ENCODE measurements at regions not wholly inside any gene's neighbourhood (a gene's known extent, or its start where the extent isn't known, plus 50 kb on each side); places are given as distances from the start of the nearest gene placed in this dataset.
"Not testable (repeated sequence)": the region's sequence is repeated elsewhere in the genome, so short reads cannot be mapped to it uniquely, and the experiment has no call there.

DNA sequence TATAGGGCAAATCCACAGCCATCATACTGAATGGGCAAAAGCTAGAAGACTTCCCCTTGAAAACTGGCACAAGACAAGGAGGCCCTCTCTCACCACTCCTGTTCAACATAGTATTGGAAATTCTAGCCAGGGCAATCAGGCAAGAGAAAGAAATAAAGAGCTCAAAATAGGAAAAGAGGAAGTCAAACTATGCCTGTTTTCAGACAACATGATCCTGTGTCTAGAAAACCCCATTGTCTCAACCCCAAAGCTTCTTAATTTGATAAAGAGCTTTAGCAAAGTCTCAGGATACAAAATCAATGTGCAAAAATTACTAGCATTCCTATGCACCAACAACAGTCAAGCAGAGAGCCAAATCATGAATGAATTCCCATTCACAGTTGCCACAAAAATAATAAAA lies 160.3 kb downstream of the CXXC4 start:
- no peaks in the 10 kb centered on the region for H3K9me3 Mint-ChIP-seq (ENCODE audit: unreplicated experiment)
- no peak for TF ChIP-seq CTCF (IDR thresholded peaks at IDR 0.05; ENCODE audit: unreplicated experiment)
- H3K27me3 Mint-ChIP-seq (ENCODE audit: unreplicated experiment), result no peaks in the 10 kb centered on the region
- H3K27ac Mint-ChIP-seq (ENCODE audit: unreplicated experiment), result no peak overlapping the region
- H3K36me3 Mint-ChIP-seq (ENCODE audit: low read depth, unreplicated experiment), result no peaks in the 10 kb centered on the region
- no peaks in the 10 kb centered on the region for H3K4me1 Mint-ChIP-seq (ENCODE audit: unreplicated experiment)
- no peak overlapping the region for H3K4me3 Mint-ChIP-seq (ENCODE audit: unreplicated experiment)
- no peak for DNase-seq (ENCODE audit: low spot score)

- no peak for TF ChIP-seq CTCF (IDR thresholded peaks at IDR 0.05; ENCODE audit: unreplicated experiment)
- peaks cover 6% of the 10 kb centered on the region for H3K9me3 Mint-ChIP-seq (ENCODE audit: unreplicated experiment)
- no peaks in the 10 kb centered on the region for H3K36me3 Mint-ChIP-seq (ENCODE audit: low read depth, unreplicated experiment)
- no peak overlapping the region for H3K4me3 Mint-ChIP-seq (ENCODE audit: unreplicated experiment)
- no peak for DNase-seq (ENCODE audit: low spot score)
- no peak overlapping the region for H3K27ac Mint-ChIP-seq (ENCODE audit: unreplicated experiment)
- no peaks in the 10 kb centered on the region for H3K27me3 Mint-ChIP-seq (ENCODE audit: unreplicated experiment)
- H3K4me1 Mint-ChIP-seq (ENCODE audit: unreplicated experiment), result no peaks in the 10 kb centered on the region
Observed at GRCh38 chr4:104330125-104330905, 164.4 kb downstream of the CXXC4 start.

- not testable (repeated sequence) for H3K27ac Mint-ChIP-seq (ENCODE audit: unreplicated experiment); DNase-seq (ENCODE audit: low spot score); H3K4me3 Mint-ChIP-seq (ENCODE audit: unreplicated experiment); H3K9me3 Mint-ChIP-seq (ENCODE audit: unreplicated experiment); H3K36me3 Mint-ChIP-seq (ENCODE audit: low read depth, unreplicated experiment); H3K4me1 Mint-ChIP-seq (ENCODE audit: unreplicated experiment); H3K27me3 Mint-ChIP-seq (ENCODE audit: unreplicated experiment)
Observed at GRCh38 chr4:104326991-104327694, 167.6 kb downstream of the CXXC4 start.

DNA sequence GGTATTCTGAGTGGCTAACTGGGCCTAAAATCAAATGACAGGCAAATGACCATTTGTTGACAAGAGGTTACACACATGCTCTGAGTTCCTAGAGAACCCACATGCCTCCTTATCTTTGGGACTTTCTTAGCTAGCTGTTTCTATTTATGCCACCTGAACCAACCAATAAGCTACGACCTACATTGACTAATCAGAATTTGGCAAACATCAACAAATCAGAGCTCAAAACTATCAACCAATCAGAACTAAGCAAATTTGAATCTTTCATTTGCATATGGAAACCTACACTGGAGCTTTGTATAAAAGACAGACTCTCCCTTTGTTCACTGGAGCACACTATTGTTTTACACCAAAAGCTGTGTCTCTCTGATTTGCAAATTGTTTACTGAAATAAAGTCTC lies 192.0 kb downstream of the CXXC4 start:
- H3K27me3 Mint-ChIP-seq (ENCODE audit: unreplicated experiment), result no peaks in the 10 kb centered on the region
- H3K27ac Mint-ChIP-seq (ENCODE audit: unreplicated experiment), result no peak overlapping the region
- TF ChIP-seq CTCF (IDR thresholded peaks at IDR 0.05; ENCODE audit: unreplicated experiment), result no peak
- H3K4me1 Mint-ChIP-seq (ENCODE audit: unreplicated experiment), result no peaks in the 10 kb centered on the region
- no peak for DNase-seq (ENCODE audit: low spot score)
- no peaks in the 10 kb centered on the region for H3K36me3 Mint-ChIP-seq (ENCODE audit: low read depth, unreplicated experiment)
- no peak overlapping the region for H3K4me3 Mint-ChIP-seq (ENCODE audit: unreplicated experiment)
- no peaks in the 10 kb centered on the region for H3K9me3 Mint-ChIP-seq (ENCODE audit: unreplicated experiment)

DNA sequence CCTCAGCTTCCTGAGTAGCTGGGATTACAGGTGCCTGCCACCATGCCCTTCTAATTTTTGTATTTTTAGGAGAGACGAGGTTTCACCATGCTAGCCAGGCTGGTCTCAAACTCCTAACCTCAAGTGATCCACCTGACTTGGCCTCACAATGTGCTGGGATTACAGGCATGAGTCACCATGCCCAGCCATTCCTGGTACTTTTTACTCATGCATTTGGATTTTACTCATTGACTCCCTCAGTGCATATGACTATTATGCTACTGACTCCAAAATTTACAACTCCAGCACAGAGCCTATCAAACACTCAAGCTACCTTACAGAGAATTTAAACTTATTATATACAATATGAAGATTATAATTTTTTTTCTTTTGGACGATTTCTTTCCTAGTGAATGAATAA lies 199.9 kb downstream of the CXXC4 start:
- no peaks in the 10 kb centered on the region for H3K4me1 Mint-ChIP-seq (ENCODE audit: unreplicated experiment)
- DNase-seq (ENCODE audit: low spot score), result no peak
- no peaks in the 10 kb centered on the region for H3K36me3 Mint-ChIP-seq (ENCODE audit: low read depth, unreplicated experiment)
- H3K4me3 Mint-ChIP-seq (ENCODE audit: unreplicated experiment), result no peak overlapping the region
- TF ChIP-seq CTCF (IDR thresholded peaks at IDR 0.05; ENCODE audit: unreplicated experiment), result no peak
- H3K27me3 Mint-ChIP-seq (ENCODE audit: unreplicated experiment), result no peaks in the 10 kb centered on the region
- no peaks in the 10 kb centered on the region for H3K9me3 Mint-ChIP-seq (ENCODE audit: unreplicated experiment)
- H3K27ac Mint-ChIP-seq (ENCODE audit: unreplicated experiment), result no peak overlapping the region

Measured in endothelial cell (in vitro differentiated cells).